Uterus (tissue), 2 donors: ENCODE measurements at regions not wholly inside any gene's neighbourhood (a gene's known extent, or its start where the extent isn't known, plus 50 kb on each side); places are given as distances from the start of the nearest gene placed in this dataset.

Source experiments
- POLR2A ChIP-seq, 2 donors: fragments of 450-650 bp; IDR thresholded peaks; one replicate each; pipeline ENCODE4 v1.6.1; 2016; ENCODE audit warnings: antibody characterized with exemption in 2 of 2, mild to moderate bottlenecking in 1 of 2, moderate library complexity in 1 of 2
- TF ChIP-seq, protein P1 (sequence below), 4 experiments: fragments of 200-600 bp in 2 of 4; fragments of 450-650 bp in 2 of 4; sonication (generic) in 2 of 4; IDR thresholded peaks; one replicate each; pipeline ENCODE4 v1.5.1; 2016 to 2019; ENCODE audit warnings: antibody characterized with exemption in 4 of 4, mild to moderate bottlenecking in 2 of 4, moderate library complexity in 1 of 4

DNA sequence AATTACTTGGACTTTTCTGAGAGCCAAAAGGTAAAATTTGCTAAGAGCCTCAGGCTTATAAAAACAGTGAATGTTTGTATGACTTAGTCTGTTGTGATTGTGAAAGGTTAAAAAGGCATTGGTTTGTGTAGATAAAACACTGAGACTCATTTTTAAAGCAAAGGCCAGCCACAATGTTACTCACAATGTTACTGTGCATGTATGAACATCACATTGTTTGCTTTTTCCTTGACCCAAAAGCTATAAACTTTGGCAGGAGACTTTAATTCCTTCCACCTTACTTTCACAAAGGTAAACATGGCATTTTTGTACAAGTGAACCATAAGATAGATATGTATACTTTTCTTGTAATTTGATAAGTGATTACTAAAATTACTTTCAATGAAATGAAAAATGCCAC, 70.5 kb downstream of the NPAP1 start:
- TF ChIP-seq, protein P1, sequence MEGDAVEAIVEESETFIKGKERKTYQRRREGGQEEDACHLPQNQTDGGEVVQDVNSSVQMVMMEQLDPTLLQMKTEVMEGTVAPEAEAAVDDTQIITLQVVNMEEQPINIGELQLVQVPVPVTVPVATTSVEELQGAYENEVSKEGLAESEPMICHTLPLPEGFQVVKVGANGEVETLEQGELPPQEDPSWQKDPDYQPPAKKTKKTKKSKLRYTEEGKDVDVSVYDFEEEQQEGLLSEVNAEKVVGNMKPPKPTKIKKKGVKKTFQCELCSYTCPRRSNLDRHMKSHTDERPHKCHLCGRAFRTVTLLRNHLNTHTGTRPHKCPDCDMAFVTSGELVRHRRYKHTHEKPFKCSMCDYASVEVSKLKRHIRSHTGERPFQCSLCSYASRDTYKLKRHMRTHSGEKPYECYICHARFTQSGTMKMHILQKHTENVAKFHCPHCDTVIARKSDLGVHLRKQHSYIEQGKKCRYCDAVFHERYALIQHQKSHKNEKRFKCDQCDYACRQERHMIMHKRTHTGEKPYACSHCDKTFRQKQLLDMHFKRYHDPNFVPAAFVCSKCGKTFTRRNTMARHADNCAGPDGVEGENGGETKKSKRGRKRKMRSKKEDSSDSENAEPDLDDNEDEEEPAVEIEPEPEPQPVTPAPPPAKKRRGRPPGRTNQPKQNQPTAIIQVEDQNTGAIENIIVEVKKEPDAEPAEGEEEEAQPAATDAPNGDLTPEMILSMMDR (IDR thresholded peaks at IDR 0.05): no peak
- no peak for TF ChIP-seq POLR2A (IDR thresholded peaks at IDR 0.05)
